ENCODE measurements at regions not wholly inside any gene's neighbourhood (a gene's known extent, or its start where the extent isn't known, plus 50 kb on each side); places are given as distances from the start of the nearest gene placed in this dataset.
A peak's percentile ranks its signal among the peaks of the same experiment; 100 is the strongest.

GRCh38 chr14:34020014-34020413, 69.1 kb upstream of the EGLN3 start:
- TF ChIP-seq EP300 (IDR thresholded peaks at IDR 0.05) (peak in 1 of 4 donors; percentile 15), CTCF (IDR thresholded peaks at IDR 0.05) (no peak), POLR2A (IDR thresholded peaks at IDR 0.05) (no peak), POLR2AphosphoS5 (IDR thresholded peaks at IDR 0.05) (peak; percentile 22 to 50 (median 32))
- 92% methylated on average over 3 of the region's 3 CpGs for WGBS, 2 donors
- intact Hi-C loops (cut with DNase I), result no loop called here
- Histone ChIP-seq H3K27ac (no peak overlapping the region), H3K9me3 (no peaks in the 10 kb centered on the region), H3K27me3 (no peaks in the 10 kb centered on the region), H3K4me1 (peaks cover 0 to 4% (median 0%) of the 10 kb centered on the region in 4 donors), H3K4me3 (no peak overlapping the region), H3K36me3 (no peaks in the 10 kb centered on the region)
- DNase-seq, result no peak

GRCh38 chr14:34018564-34019244, 67.8 kb upstream of the EGLN3 start:
- H3K27ac ChIP-seq, result peak overlapping the region in 1 of 4 donors; percentile 7
- peak; percentile 80 for DNase-seq

GRCh38 chr14:34018125-34018524, 67.3 kb upstream of the EGLN3 start:
- WGBS, 2 donors, result 71 to 87% methylated on average over 5 of the region's 5 CpGs
- Histone ChIP-seq H3K27ac (no peak overlapping the region), H3K4me1 (peaks cover 0 to 4% (median 0%) of the 10 kb centered on the region in 4 donors), H3K27me3 (no peaks in the 10 kb centered on the region), H3K36me3 (no peaks in the 10 kb centered on the region), H3K4me3 (no peak overlapping the region), H3K9me3 (no peaks in the 10 kb centered on the region)
- intact Hi-C loops (cut with DNase I), result no loop called here
- DNase-seq, result no peak
- no peak for TF ChIP-seq CTCF (IDR thresholded peaks at IDR 0.05)
- TF ChIP-seq POLR2AphosphoS5 (IDR thresholded peaks at IDR 0.05), result no peak
- TF ChIP-seq POLR2A (IDR thresholded peaks at IDR 0.05), result no peak
- TF ChIP-seq EP300 (IDR thresholded peaks at IDR 0.05), result no peak

More at GRCh38 chr14:34018564-34019244, 67.8 kb upstream of the EGLN3 start:
- no peak overlapping the region for H3K4me3 ChIP-seq
- H3K36me3 ChIP-seq, result no peaks in the 10 kb centered on the region
- WGBS, 2 donors, result 70 to 71% methylated on average over 17 of the region's 17 CpGs
- intact Hi-C loops (cut with DNase I), result no loop called here
- TF ChIP-seq CTCF (IDR thresholded peaks at IDR 0.05) (no peak), POLR2AphosphoS5 (IDR thresholded peaks at IDR 0.05) (peak in 3 of 4 donors; percentile 24 to 44 (median 36))
- no peaks in the 10 kb centered on the region for H3K9me3 ChIP-seq
- no peaks in the 10 kb centered on the region for H3K27me3 ChIP-seq
- H3K4me1 ChIP-seq, result peaks cover 0 to 4% (median 0%) of the 10 kb centered on the region in 4 donors

GRCh38 chr14:34015383-34015782, 64.5 kb upstream of the EGLN3 start:
- no peak for DNase-seq
- intact Hi-C loops (cut with DNase I), result no loop called here
- TF ChIP-seq POLR2AphosphoS5 (IDR thresholded peaks at IDR 0.05), result no peak
- TF ChIP-seq EP300 (IDR thresholded peaks at IDR 0.05), result no peak
- TF ChIP-seq POLR2A (IDR thresholded peaks at IDR 0.05), result no peak
- no peak for TF ChIP-seq CTCF (IDR thresholded peaks at IDR 0.05)
- 89 to 94% methylated on average over 2 of the region's 2 CpGs for WGBS, 2 donors
- H3K27ac ChIP-seq, result no peak overlapping the region
- H3K36me3 ChIP-seq, result no peaks in the 10 kb centered on the region
- no peaks in the 10 kb centered on the region for H3K27me3 ChIP-seq
- H3K4me3 ChIP-seq, result no peak overlapping the region
- no peaks in the 10 kb centered on the region for H3K9me3 ChIP-seq
- H3K4me1 ChIP-seq, result peaks cover 0 to 2% (median 0%) of the 10 kb centered on the region in 4 donors

GRCh38 chr14:34014936-34015335, 64.1 kb upstream of the EGLN3 start:
- no peak for TF ChIP-seq EP300 (IDR thresholded peaks at IDR 0.05)
- TF ChIP-seq CTCF (IDR thresholded peaks at IDR 0.05), result no peak
- no peak for TF ChIP-seq POLR2AphosphoS5 (IDR thresholded peaks at IDR 0.05)
- no peak for TF ChIP-seq POLR2A (IDR thresholded peaks at IDR 0.05)
- Histone ChIP-seq H3K36me3 (no peaks in the 10 kb centered on the region), H3K27ac (no peak overlapping the region), H3K27me3 (no peaks in the 10 kb centered on the region), H3K4me1 (no peaks in the 10 kb centered on the region), H3K4me3 (no peak overlapping the region), H3K9me3 (no peaks in the 10 kb centered on the region)
- intact Hi-C loops (cut with DNase I), result no loop called here
- DNase-seq, result no peak
- WGBS, 2 donors, result 69 to 86% methylated on average over 3 of the region's 3 CpGs
